ENCODE measurements at regions not wholly inside any gene's neighbourhood (a gene's known extent, or its start where the extent isn't known, plus 50 kb on each side); places are given as distances from the start of the nearest gene placed in this dataset.

DNA sequence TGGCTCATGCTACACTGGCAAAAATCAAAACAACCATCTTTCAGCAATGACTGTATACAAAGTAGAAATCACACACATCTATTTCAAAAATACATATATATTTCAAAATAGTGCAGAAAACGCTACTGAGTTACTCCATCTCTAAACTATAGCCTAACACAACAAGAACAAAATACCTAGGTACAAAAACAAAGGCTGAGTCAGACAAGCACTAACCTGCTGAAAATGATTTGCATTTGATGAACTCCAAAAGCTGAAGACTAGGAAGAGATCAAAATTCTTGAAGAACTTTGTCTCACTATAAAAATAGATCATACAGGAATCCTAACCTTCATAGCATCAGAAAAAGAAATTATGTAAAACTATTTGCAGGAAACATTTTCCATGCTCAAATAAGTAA lies 381.6 kb downstream of the EFNB2 start:
- no peak for DNase-seq (ENCODE audit: low spot score)
- TF ChIP-seq, protein P1, sequence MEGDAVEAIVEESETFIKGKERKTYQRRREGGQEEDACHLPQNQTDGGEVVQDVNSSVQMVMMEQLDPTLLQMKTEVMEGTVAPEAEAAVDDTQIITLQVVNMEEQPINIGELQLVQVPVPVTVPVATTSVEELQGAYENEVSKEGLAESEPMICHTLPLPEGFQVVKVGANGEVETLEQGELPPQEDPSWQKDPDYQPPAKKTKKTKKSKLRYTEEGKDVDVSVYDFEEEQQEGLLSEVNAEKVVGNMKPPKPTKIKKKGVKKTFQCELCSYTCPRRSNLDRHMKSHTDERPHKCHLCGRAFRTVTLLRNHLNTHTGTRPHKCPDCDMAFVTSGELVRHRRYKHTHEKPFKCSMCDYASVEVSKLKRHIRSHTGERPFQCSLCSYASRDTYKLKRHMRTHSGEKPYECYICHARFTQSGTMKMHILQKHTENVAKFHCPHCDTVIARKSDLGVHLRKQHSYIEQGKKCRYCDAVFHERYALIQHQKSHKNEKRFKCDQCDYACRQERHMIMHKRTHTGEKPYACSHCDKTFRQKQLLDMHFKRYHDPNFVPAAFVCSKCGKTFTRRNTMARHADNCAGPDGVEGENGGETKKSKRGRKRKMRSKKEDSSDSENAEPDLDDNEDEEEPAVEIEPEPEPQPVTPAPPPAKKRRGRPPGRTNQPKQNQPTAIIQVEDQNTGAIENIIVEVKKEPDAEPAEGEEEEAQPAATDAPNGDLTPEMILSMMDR (IDR thresholded peaks at IDR 0.05; ENCODE audit: borderline replicate concordance, control extremely low read depth, extremely low read depth, insufficient read depth, missing control alignments), result no peak
- in situ Hi-C loops (cut with MboI; ENCODE audit: low sequenced_read_pairs, unreplicated experiment), result no loop called here

DNA sequence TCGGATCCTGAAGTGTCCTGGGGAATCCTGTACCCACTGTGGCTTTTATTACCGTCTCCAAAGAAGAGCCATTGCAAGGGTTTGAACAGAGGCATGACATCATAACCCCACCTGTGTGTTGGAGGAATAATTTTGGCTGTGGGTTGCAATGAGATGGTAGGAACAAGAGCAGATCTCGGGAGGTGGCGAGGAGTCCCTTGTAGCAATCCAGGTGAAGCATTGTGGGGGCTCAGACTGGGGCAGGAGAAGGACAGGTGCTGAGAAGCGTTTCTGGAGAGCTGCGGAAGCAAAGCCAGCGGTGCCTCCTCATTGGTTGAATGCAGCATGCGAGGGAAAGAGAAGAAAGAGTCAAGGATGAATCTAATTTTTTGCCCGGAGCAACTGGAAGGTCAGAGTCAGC lies 382.4 kb downstream of the EFNB2 start:
- in situ Hi-C loops (cut with MboI; ENCODE audit: low sequenced_read_pairs, unreplicated experiment), result no loop called here
- TF ChIP-seq, protein P1 (IDR thresholded peaks at IDR 0.05; ENCODE audit: borderline replicate concordance, control extremely low read depth, extremely low read depth, insufficient read depth, missing control alignments), result no peak
- DNase-seq (ENCODE audit: low spot score), result no peak

DNA sequence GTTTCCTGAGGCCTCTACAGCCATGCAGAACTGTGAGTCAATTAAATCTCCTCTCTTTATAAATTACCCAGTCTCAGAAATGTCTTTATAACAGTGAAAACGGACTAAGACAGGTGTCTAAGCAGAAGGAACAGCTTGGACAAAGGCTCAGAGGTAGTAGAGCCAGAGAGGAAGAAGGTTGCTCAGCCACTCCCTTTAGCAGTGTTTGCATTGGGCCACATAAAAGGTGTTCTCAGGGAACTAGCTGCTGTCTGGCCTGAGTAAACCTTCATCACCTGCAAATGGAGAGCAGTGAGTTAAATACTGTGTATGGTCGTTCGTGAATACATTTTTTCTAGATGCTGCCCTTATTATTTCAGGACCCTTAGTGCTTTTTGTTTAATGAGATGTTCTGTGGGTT lies 383.4 kb downstream of the EFNB2 start:
- TF ChIP-seq, protein P1 (IDR thresholded peaks at IDR 0.05; ENCODE audit: borderline replicate concordance, control extremely low read depth, extremely low read depth, insufficient read depth, missing control alignments), result no peak
- no peak for DNase-seq (ENCODE audit: low spot score)
- in situ Hi-C loops (cut with MboI; ENCODE audit: low sequenced_read_pairs, unreplicated experiment), result no loop called here

DNA sequence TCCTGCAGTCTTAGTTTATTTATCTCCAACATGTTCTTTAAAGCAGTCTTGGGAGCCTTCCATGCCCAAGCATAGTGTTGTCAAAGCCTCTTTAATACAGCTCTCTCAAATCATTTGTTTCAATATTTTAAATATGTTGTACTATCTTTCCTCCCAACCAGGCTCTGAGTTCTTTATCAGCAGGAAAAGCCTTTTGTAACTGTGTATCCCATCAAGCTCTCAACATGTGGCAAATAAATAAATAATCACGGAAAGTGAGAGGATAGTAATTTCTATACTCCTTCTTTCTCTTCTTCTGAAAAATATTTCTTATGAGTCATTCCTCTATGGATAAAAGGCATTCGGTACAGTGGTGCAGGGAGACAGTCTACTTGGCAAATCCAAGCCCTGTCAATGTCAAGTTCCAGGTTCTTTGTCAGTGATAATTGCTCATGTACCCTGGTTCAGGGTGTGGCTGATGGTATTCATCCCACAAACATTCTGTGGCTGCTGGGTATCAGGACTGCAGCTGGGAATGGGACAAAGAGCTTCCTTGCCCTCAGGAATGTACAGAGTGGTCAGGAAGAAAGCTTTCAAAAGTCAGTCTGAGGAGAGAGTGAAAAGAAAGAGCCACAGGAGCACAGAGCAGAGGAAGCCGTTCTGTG lies 384.3 kb downstream of the EFNB2 start:
- in situ Hi-C loops (cut with MboI; ENCODE audit: low sequenced_read_pairs, unreplicated experiment), result no loop called here
- DNase-seq (ENCODE audit: low spot score), result no peak
- TF ChIP-seq, protein P1 (IDR thresholded peaks at IDR 0.05; ENCODE audit: borderline replicate concordance, control extremely low read depth, extremely low read depth, insufficient read depth, missing control alignments), result no peak

DNA sequence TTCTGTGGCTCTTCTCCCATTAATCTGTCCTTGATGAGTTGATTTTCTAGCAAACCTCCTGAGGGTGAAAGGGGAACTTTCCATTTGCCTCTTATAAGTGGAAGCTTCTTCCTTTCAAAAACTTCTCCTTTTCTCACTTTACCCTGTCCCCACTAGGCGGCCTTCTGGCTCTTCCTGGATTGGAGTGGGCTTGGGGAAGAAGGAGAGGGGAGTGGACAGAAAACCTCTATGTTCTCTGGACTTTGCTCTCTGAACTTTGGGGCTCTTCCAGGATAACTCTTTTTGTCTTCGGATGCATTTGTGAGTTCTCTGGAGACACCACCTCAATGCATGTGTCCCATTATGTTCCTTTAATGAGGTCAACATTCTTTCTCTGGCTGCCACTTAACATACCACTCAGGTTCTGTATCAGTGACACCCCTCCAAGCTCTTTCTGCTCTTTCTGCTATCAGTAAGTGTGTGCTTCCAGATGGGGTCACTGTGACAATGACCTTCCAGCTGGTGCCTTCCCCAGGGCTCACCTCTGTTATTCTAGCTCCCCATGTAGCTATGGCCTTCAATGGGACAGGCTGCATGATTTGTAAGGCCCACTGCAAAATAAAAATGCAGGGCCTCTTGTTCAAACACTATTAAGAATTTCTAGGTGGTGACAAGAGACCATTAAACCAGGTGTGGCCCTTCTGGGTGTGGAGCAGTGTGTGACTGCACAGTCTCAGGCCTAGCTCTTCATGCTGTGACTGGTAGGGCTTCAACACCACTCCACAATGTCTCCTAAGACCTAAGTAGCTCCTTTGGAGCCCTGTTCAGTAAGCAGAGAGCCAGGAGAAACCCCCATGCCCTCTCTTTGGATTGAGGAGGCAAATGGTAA lies 389.2 kb downstream of the EFNB2 start:
- DNase-seq (ENCODE audit: low spot score), result no peak
- TF ChIP-seq, protein P1 (IDR thresholded peaks at IDR 0.05; ENCODE audit: borderline replicate concordance, control extremely low read depth, extremely low read depth, insufficient read depth, missing control alignments), result no peak
- in situ Hi-C loops (cut with MboI; ENCODE audit: low sequenced_read_pairs, unreplicated experiment), result no loop called here

DNA sequence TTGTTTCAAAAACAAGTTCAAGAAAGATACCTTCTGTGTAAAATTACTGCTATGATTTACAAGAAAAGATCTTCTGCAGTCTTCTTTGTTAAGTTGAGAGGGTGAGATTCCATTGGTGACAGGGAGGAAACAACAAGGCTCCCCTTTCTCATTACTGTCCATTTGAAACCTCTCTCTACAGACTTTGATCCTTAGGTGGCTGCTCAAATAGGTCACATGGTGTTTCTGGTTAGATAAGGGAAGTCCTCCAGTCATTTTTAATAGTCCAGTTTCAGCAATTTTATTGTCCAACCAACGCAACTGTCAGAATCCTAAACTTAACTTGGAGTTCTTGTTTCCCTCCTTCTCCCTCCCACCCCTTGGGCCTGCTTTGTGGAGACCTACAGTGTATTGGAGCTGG lies 390.4 kb downstream of the EFNB2 start:
- TF ChIP-seq, protein P1 (IDR thresholded peaks at IDR 0.05; ENCODE audit: borderline replicate concordance, control extremely low read depth, extremely low read depth, insufficient read depth, missing control alignments), result no peak

More for the DNA sequence above, 390.4 kb downstream of the EFNB2 start:
- in situ Hi-C loops (cut with MboI; ENCODE audit: low sequenced_read_pairs, unreplicated experiment), result no loop called here
- no peak for DNase-seq (ENCODE audit: low spot score)

All from GM13976 (cell line).